ENCODE measurements at regions not wholly inside any gene's neighbourhood (a gene's known extent, or its start where the extent isn't known, plus 50 kb on each side); places are given as distances from the start of the nearest gene placed in this dataset.

- Mint-ChIP-seq H3K27me3 (no peaks in the 10 kb centered on the region), H3K4me3 (no peak overlapping the region), H3K4me1 (ENCODE audit: unreplicated experiment) (no peaks in the 10 kb centered on the region), H3K27ac (no peak overlapping the region), H3K36me3 (no peaks in the 10 kb centered on the region), H3K9me3 (peaks cover 5% of the 10 kb centered on the region)
- DNase-seq (ENCODE audit: extremely low spot score, unreplicated experiment) = no peak
- TF ChIP-seq CTCF (conservative IDR thresholded peaks at IDR 0.05) = no peak
These were observed 564.6 kb upstream of the PKDCC start for GRCh38 chr2:41483226-41483625.

- Mint-ChIP-seq H3K27ac (no peak overlapping the region), H3K36me3 (no peaks in the 10 kb centered on the region), H3K27me3 (no peaks in the 10 kb centered on the region), H3K4me1 (ENCODE audit: unreplicated experiment) (no peaks in the 10 kb centered on the region), H3K4me3 (no peak overlapping the region), H3K9me3 (peaks cover 5% of the 10 kb centered on the region)
- no peak for TF ChIP-seq CTCF (conservative IDR thresholded peaks at IDR 0.05)
- DNase-seq (ENCODE audit: extremely low spot score, unreplicated experiment) = no peak
These were observed 563.6 kb upstream of the PKDCC start for GRCh38 chr2:41483982-41484857.

GRCh38 chr2:41484858-41485234 lies 563.0 kb upstream of the PKDCC start:
- no peak for DNase-seq (ENCODE audit: extremely low spot score, unreplicated experiment)
- Mint-ChIP-seq H3K9me3 (peaks cover 5% of the 10 kb centered on the region), H3K36me3 (no peaks in the 10 kb centered on the region), H3K27me3 (no peaks in the 10 kb centered on the region), H3K4me1 (ENCODE audit: unreplicated experiment) (no peaks in the 10 kb centered on the region), H3K27ac (no peak overlapping the region), H3K4me3 (no peak overlapping the region)
- no peak for TF ChIP-seq CTCF (conservative IDR thresholded peaks at IDR 0.05)

- Mint-ChIP-seq H3K4me3 (no peak overlapping the region), H3K4me1 (ENCODE audit: unreplicated experiment) (no peaks in the 10 kb centered on the region), H3K27me3 (no peaks in the 10 kb centered on the region), H3K9me3 (peaks cover 5% of the 10 kb centered on the region), H3K27ac (no peak overlapping the region), H3K36me3 (no peaks in the 10 kb centered on the region)
- DNase-seq (ENCODE audit: extremely low spot score, unreplicated experiment) = no peak
- TF ChIP-seq CTCF (conservative IDR thresholded peaks at IDR 0.05) = no peak
These were observed 560.9 kb upstream of the PKDCC start for GRCh38 chr2:41486948-41487347.

GRCh38 chr2:41488888-41489287 lies 558.9 kb upstream of the PKDCC start:
- TF ChIP-seq CTCF (conservative IDR thresholded peaks at IDR 0.05) = no peak
- Mint-ChIP-seq H3K4me3 (no peak overlapping the region), H3K36me3 (no peaks in the 10 kb centered on the region), H3K27ac (no peak overlapping the region), H3K27me3 (no peaks in the 10 kb centered on the region), H3K4me1 (ENCODE audit: unreplicated experiment) (no peaks in the 10 kb centered on the region), H3K9me3 (peaks cover 5% of the 10 kb centered on the region)
- DNase-seq (ENCODE audit: extremely low spot score, unreplicated experiment) = no peak

All from type B pancreatic cell (in vitro differentiated cells).